NCI-H345 treated with DMSO at 0.1 percent for 48 hours (cell line): ENCODE measurements at regions not wholly inside any gene's neighbourhood (a gene's known extent, or its start where the extent isn't known, plus 50 kb on each side); places are given as distances from the start of the nearest gene placed in this dataset.
"Not testable (repeated sequence)": the region's sequence is repeated elsewhere in the genome, so short reads cannot be mapped to it uniquely, and the experiment has no call there.

Source experiments
- DNase-seq: peaks from one replicate; lab custom pipeline; 2025; ENCODE audit not compliant: unreplicated experiment; lab: John Stamatoyannopoulos, UW

DNA sequence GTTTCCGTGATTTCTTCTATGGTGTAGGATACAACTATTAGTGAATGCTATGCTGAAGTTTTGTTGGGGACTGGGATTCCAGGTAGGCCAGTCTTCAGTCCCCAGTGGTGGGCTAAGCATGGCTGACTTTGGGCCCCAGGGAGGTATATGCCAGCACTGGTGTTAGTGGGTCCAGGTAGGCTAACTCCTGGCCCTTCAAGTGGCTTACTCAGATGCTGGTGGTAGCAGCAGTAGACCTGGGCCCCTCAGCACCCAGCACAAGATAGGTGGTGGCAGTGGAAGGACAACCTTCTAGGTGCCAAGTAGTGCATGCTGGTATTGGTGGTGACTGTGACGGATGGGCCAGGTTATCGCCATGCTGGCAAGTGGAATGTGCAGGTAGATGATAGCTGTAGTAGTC is 955.1 kb downstream of the TMTC2 start:
- DNase-seq: no peak

DNA sequence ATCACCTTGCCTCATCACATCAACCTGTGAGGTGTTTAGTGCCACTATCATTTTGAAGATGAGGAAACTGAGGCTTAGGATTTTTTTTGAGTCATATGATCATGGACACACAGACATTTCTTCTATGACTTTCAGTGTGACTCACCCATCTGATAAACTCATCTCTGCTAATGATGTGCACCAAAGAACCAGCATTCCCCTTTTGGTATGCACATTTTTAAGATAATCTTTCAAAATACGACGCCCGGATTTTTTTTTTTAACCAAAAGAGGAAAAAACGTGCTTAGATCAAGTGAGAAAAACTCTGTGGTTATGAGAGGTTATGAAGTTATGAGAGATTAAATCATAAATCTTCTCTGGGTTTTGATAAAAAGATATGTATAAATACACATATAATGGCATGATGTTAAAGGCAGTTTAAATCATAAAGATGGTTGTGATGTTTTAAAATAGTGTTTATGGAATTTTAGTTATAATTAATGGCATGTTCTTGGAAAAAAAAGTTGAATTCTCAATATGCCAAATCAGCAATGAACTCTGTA is 948.1 kb downstream of the TMTC2 start:
- no peak for DNase-seq

DNA sequence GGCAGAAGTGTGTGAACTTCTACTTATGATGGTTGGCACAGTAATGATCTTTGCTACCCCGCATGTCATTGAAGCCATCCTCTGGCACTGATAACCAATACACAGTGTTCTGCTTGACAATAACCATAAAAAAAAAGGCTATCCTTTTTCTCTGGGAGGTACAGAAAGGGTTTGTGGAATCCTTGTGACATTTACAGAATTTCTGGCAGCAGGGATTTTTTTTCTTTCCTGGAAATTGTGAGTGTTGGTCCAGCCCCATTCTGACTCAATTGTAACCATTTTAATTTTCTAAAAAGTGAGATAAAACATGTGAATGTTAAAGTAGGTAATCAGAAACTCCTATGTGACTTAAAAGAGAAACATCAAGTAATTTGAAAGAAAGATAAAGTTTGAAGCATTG is 943.8 kb downstream of the TMTC2 start:
- no peak for DNase-seq

DNA sequence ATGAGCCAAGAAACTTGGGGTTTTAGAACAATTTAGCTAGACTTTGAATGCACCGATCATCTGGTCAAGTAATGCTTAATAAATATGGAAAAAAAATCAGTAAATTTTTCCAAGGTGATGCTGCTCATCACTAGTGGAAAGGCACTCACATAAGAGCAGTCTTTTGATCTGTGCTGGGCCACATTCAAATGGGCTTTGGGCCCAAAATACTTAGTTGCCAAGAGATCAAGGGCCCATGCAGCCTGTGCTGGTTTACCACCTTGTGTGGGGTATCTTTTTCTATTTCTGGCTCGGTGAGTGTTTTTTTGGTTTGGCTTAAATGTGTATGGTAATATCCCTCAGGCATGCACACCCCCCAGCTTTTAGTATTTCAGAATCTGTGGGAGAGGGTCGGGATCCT is 943.2 kb downstream of the TMTC2 start:
- DNase-seq: no peak

DNA sequence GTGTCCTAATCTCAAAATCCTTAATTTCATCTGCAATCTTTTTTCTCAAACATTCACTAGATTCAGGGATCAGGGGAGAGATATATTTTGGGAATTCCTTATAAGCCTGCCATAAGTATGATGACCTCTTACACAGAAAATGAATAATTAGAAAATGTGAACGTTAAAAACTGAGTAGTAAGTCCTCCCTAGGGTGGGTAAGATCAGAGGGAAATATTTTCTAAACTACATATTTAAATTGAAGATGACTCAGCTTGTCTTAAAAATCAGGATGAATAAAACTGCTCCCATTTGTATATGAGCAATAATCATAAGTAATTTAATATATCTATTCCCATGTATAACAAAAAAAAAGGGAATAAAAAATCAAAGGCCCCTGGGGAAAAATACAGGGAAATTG is 935.5 kb downstream of the TMTC2 start:
- DNase-seq: no peak

DNA sequence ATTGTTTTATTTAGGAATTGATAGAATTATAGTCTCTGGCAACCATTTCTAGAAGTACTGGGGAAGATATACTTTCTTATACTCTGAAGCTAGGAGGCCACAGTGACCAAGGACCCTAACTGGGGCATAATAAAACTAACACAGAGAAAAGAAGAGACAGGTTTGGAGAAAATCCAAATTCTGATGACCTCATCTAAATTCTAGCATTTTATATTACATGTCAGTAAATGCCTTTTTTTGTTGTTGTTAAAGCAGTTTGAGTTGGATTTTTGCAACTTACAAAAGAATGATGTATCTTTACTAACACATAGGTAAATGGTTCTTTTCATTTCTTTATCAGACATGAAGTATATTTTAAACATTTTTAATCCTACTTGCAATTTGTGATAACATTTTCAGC is 933.3 kb downstream of the TMTC2 start:
- no peak for DNase-seq

DNA sequence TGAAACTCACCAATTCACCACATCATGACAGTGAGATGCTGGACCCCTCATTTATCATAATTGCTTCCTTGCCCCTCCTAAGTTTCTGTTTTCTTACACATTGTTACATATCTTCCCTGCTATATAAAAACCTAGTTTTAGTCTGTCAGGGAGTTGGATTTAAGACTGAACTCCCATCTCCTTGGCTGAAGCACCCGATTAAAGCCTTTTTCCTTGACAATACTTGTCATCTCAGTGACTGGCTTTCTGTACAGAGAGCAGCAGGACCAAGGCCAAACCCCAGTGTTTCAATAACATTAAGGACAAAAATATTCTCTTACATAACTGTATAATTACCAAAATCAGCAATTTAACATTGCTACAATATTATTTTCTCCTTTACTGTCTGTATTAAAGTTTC is 928.4 kb downstream of the TMTC2 start:
- no peak for DNase-seq

DNA sequence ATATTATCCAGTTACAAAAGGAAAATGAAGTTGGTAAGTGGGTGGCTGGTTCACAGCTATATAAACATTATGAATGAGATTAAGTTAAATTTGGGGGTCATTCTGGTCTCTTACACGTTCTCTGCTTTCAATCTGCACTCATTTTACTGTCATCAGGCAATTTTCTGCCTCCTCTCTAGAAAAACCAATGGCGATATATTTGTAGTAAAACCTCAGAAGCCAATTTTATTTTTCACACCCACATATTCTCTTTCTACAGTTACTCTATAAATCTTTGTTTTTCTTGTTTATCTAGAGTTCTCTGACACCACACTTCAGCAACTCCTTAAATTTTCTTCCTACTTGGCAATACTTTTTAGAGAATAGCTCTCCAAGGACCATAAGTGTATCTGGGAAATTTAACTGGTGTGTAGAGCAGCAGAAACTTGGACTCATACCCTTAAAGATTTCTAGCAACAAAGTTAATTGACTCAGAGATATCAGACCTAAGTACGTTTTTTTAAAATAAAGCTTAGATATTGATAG is 926.9 kb downstream of the TMTC2 start:
- DNase-seq: no peak

DNA sequence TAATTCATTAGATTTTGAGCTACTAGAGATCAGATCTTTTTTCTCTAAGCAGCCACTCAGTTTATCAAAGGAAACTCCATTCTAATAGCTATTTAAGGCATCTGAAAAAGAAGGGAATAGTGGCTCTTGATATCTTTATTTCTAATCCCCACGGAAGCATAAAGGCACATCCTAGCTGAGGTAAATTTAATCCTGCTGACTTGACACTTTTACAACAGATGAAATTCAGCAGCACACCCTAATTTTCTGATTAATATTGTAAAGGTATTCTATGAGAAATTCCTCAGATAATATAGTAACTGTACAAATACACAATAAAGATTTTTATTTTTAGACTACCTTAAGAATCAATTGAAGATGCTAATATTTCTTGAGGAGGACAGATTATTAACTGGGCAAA is 916.4 kb downstream of the TMTC2 start:
- no peak for DNase-seq

DNA sequence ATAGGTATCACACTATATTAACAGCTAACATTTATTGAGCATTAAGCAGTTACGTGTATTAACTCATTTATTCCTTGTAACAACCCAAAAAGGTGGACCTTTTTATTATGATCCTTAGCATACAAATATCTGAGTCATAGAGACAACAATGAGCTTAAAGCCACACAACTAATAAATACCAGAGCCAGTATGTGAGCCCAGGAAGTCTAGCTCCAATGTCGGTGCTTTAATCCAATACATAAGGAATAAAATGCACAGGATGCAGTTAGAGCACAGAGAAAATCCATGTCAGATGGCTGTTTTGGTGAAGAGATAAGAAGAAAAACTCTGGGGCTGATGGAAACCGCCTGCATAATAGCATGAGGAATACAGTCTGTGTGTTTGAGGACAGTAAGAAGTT is 888.6 kb downstream of the TMTC2 start:
- DNase-seq: no peak

DNA sequence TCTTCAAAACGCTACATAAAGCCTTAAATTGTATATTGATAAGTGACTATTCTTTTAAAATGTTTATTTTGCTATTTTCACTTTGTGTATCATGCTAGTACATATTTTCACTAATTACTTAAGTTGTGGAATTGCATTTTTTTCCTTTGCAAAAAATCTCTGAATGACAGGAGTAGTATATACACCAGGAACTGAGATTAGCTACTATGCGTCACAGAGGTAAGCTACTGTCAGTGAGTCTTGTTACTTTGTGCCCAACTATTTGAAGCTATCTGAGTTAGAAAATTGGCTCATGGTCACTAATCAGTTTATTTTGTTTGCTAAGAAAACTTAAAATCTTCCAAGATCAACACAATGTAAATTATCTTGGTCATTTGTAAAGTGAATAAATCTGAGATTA is 887.4 kb downstream of the TMTC2 start:
- DNase-seq: no peak

DNA sequence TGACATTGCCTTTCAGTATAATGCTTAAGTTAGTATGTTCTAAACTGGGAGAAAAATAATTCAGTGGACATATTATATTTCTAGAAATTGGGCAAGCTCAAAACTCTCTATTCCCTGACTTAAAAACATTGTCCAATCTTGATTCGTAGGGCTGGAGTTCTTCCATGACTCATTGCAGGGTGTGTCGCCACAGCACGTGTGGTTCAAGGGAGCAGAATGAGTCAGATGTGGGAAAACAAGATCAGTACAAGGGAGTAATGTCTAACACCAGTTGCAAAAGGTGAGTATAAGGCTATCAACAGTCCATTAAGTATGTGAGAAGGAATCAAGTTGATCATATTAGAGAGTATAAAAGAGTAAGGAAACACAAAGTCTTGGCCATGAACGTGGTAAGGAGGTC is 887.0 kb downstream of the TMTC2 start:
- DNase-seq: no peak

DNA sequence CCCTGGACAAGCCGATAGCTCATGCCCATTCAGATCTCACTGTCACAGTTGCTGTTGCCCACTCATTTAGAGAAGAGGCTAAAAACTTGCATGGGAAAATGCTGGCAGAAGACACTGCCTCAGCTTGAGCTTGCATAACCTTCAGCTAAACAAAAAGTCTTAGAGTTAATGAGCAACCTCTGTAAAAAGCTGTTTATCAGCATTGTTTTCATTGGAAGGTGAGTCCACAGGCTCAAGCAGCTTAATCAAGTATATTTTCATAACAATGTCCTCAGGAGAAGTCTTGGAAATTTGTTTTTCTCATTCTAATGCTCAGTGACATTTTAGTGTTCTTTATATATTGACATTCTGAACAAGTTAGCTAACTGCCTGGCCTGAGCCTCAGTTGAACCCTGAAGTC is 872.9 kb downstream of the TMTC2 start:
- DNase-seq: no peak

DNA sequence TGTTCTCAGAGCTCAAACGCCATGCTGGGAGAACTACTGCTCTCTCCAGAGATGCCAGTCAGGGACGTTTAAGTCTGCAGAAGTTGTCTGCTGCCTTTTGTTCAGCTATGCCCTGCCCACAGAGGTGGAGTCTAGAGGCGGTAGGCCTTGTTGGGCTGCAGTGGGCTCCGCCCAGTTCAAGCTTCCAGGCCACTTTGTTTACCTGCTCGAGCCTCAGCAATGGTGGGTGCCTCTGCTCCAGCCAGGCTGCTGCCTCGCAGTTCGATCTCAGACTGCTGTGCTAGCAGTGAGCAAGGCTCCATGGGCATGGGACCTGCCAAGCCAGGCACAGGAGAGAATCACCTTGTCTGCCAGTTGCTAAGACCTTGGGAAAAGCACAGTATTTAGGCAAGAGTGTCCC is 869.3 kb downstream of the TMTC2 start:
- DNase-seq: not testable (repeated sequence)

DNA sequence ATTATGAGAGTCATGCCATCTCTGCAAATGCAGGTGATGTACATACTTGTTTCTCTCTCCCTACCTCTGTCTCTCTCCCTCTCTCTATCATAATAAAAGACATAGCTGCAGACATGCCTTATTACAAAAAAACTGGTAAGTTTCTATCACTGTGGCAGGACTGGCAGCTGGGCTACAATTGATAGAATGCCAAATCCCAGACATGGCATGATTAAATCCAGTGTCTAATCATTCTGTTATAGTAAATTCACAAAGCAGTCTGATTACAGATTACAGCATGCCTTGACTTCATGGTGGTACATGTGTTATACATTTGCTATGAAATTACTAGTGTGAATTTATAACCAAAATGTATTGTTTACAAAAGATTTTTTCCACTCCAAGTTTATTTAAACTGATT is 854.7 kb downstream of the TMTC2 start:
- no peak for DNase-seq

DNA sequence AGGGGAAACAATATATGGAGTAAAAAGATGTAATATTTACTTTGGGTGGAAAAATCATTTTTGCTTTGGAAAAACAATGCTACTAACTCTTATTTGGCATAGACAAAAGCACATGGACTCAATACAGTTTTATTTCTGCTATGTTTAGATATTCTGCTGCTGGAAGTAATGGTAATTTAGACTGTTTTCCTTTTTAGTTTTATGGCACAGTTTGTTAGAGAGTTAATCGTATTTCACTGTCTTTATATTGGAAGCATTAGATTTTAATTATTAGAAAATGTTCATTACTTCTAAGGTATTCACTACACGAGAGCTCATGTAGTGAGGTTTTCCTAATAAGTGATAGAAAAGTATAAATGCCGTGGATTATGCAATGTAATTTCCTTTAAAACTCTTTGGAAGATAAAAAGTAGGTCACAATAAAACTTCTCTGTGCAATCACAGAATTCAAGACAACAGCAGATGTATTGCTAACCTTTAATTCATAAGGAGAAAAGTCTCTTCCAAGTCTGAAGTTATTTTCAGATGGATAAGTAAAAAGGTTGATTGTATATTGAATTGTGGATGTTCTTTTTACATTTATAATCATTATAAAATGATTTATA is 851.8 kb downstream of the TMTC2 start:
- DNase-seq: no peak

DNA sequence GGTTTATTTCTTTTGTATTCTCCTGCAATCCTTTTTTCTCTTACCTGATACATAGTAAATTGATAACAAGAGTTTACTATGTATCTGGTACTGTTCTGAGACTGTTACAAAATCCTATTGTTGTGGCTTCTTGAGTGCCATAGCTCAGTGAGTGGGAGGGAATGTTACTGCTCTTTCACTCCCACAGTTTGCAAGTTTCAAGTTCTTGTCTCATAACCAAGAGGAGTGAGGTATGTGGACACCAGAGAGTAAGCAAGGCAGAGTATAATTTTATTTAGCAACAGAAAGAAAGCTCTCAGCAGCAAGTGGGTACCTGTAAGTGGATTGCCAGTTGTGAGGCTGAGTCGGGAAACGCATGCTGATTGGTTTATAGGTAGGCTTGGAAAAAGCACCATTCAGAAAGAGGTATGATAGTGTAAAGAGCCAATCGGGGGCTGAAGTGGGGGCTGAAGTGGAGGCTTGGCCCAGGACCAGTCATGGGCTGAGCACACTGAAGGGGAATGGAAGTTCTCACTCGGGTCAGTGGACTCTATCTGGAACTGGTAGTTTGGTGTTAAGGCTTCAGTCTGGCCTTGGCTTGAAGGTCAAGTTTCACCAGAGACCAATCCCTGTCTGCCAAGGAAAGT is 850.8 kb downstream of the TMTC2 start:
- no peak for DNase-seq

DNA sequence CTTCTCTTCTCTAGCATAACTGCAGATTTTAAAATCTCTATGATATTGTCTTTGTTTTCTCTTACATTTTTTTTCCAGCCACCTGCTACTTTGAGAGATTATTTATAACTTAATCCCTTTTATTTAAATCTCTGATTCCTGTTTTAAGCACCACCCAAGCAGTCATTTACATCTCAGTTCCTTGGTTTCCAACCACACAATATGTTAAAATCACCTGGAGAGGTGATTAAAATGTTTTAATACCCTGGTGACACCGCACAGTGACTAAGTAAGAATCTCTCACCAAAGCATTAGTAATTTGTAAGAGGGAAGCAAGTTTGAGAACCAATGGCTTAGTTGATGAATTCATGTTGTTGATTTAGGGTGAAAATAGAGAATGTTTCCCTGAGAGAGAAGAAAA is 849.8 kb downstream of the TMTC2 start:
- DNase-seq: no peak

DNA sequence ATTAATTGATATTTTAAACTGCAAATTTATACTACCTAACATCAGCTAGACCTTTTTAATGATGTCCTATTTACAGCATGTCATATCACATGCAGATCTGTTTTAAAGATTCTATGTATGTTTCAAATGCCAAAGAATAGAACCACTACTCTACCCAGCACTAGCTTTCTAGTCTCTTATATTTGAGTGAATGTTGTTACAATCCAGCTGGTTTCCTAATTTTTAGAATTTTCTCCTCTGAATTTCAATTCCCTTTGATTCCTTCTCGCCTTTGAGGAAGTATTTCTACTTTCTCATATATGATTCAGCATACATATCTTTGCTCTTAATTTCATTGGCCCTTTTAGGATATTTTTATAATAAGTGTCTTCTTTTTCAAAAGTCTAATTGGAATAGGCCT is 841.9 kb downstream of the TMTC2 start:
- DNase-seq: no peak

DNA sequence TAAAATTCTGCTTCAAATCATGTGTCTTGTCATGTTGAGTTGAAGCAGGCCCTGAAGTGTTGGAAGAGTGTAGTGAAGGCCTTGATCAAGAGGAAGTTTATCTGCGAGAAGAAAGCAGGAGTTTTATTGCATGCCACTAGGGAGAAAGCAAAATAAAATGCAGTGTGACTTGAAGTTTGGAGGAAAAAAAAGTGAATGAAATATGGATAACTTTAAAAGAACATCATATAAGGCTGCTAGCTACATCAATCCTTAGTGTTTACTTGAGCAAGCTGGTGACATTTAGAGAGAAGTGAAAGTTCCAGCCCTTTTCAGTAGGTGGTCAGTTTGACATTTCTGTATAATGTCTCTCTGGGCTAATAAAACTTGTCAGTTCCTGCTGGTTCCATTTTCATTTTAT is 841.1 kb downstream of the TMTC2 start:
- DNase-seq: no peak

DNA sequence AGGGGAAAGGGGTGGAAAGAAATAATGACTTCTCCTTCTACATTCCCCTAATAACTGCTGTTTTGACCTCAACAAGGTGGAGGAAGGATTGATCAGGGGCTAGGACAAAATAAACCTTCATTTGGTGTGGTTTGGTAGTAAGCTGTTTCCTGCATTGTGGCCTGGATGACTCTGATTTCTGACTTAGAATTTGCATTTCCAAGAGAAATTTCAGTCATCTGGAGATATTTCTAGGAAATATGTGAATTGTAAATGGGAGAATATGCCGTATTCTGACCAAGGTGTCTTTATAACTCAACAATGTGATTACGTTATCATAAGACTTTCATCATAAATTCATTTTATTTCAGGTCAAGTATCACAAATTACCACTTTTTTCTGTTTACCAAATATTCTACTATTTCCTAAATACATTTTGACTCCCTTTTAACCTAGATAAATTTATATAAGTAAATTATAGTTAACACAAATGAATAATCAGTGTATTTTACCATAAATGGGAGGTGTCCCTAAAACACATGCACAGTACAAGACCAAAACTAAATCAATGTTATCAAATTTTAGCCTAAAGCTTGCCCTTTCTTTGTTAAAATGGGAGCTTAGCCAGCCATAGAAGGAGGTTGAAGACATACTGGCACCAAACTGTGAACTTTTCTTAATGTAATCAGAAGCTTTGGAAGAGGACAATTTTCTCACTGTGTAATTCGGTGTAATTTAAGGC is 828.8 kb downstream of the TMTC2 start:
- DNase-seq: no peak

DNA sequence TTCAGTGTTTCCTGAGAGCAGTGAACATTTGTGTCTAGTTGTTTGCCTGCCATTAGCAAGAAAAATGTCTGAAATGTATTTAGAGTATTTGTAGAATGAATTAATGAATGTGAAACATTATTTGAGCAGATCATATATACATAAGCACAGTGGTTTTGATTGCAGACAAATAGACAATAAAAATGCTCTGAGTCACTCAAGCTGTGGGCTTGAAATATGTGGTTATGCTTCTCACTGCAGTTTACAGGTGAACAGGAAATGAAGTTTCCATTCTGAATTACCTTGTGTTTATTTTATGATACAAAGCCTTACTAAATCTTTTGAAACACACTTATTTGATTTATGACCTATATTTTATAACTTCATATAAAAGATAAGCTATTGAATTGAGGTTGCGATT is 827.7 kb downstream of the TMTC2 start:
- no peak for DNase-seq
